ENCODE measurements at regions not wholly inside any gene's neighbourhood (a gene's known extent, or its start where the extent isn't known, plus 50 kb on each side); places are given as distances from the start of the nearest gene placed in this dataset.

- TF ChIP-seq CTCF (IDR thresholded peaks at IDR 0.05; ENCODE audit: insufficient read depth, low read depth, low read length) (no peak), EZH2 (IDR thresholded peaks at IDR 0.05; ENCODE audit: insufficient read depth, low read length) (no peak)
Observed at GRCh38 chr21:26635681-26636080, 62.6 kb upstream of the CYYR1 start.
